GM18909 (cell line): ENCODE measurements at regions not wholly inside any gene's neighbourhood (a gene's known extent, or its start where the extent isn't known, plus 50 kb on each side); places are given as distances from the start of the nearest gene placed in this dataset.
"Not testable (repeated sequence)": the region's sequence is repeated elsewhere in the genome, so short reads cannot be mapped to it uniquely, and the experiment has no call there.

Source experiments
- ATAC-seq: cut with Tn5 transposase; IDR thresholded peaks from one replicate; pipeline ENCODE4 v1.9.1; 2021; ENCODE audit warnings: mild to moderate bottlenecking; ENCODE audit not compliant: unreplicated experiment, poor library complexity

DNA sequence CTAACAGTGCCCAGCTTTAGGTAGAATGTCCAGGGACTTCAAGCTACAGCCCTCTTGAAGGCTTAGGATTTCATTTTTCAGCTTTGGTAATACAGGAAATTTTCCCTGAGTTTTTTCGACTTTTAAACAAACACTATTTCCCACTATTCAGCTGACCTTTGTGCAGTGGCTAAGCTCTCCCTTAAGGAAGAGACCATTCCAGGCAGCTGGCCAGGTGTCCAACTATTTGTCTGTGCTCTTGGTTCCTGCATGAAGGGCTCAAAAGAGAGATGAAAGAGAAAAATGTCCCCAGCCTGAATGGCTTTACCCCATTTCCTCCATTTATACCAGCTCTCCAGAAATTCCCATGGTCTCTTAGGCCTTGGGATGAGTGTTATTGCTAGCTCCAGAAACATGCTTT, 111.9 kb upstream of the KLF8 start:
- no peak for ATAC-seq

DNA sequence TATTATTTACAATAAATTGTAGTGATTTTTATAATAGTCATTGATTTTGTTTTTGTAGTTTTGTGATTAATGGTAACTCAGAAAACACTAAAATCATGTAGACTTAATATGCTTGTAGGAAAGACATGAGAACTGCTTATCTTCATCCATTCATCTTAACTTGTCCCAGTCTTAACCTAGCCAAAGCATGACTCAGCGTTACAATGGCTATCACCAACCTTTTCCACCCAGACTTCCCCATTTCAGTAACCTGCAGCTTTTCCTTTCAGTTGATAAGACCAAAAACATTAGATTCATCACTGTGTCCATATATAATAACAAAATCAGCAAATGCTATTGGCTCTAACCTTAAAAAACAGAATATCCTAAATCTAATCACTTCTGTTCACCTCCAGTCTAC, 106.2 kb upstream of the KLF8 start:
- no peak for ATAC-seq

DNA sequence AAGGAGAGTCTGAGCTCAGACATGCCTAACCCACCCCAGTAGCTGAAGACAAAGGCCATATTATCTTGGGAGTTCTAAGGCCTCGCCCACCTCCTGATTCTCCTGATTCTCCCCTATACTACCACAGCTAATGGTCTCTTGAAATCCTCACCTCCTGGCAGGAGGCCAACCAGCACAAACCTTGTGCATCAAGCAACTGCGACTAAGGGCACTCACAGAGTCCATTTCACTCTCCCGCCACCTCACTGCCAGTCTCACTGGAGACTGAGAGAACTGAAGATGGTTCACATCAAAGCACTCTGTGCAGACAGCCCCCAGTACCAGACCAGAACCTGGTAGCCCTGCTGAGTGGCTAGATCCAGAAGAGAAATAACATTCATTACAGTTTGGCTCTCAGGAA, 102.1 kb upstream of the KLF8 start:
- ATAC-seq = no peak

DNA sequence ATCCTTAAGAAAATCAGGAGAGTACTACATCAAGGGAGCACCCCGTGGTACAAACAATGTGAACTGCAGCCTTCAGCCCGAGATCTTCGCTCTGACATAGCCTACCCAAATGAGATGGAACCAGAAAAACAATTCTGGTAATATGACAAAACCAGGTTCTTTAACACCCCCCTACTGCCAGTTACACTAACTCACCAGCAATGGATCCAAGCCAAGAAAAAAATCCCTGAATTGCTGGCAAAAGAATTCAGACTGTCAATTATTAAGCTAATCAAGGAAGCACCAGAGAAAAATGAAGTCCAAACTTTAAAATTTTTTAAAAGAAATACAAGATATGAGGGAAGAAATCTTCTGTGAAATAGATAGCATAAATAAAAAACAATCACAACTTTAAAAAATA, 101.7 kb upstream of the KLF8 start:
- no peak for ATAC-seq

DNA sequence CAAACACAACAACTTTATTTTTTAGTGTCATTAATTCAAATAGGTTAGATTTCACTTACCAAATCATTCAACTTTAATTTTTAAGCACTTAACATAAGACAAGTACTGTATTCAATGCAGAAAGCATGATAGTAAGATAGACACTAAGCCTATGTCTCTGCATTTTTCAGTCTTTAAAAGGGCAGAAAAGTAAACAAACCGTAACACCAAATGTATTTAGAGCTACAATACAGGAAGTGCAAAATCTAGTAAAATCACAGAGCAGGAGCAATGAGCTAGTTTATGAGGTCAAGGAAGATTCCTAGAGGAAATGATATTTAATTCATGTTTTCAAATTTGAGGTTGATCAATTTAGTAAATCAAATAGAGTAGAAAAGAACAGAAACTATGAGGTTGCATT, 68.0 kb upstream of the KLF8 start:
- not testable (repeated sequence) for ATAC-seq
